ENCODE measurements at regions not wholly inside any gene's neighbourhood (a gene's known extent, or its start where the extent isn't known, plus 50 kb on each side); places are given as distances from the start of the nearest gene placed in this dataset.

DNA sequence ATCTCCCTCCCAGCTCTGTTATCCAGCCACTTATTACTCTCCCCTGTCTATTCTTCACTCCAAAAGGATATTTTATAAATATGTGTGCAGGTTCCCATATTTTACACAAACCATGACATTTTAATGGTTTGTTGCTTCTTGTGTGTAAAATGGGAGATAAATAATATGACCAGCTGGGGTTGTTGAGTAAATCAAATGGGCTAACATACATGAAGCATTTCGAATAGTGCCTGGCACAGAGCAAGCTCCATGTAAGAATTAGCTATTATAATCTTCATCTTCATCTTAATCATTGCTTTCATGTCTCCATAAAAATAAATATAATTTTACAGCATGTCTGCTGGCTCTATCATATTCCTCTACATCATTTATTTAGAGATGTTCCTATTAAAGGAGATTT, 283.1 kb downstream of the RAD51AP2 start:
- TF ChIP-seq, protein P1, sequence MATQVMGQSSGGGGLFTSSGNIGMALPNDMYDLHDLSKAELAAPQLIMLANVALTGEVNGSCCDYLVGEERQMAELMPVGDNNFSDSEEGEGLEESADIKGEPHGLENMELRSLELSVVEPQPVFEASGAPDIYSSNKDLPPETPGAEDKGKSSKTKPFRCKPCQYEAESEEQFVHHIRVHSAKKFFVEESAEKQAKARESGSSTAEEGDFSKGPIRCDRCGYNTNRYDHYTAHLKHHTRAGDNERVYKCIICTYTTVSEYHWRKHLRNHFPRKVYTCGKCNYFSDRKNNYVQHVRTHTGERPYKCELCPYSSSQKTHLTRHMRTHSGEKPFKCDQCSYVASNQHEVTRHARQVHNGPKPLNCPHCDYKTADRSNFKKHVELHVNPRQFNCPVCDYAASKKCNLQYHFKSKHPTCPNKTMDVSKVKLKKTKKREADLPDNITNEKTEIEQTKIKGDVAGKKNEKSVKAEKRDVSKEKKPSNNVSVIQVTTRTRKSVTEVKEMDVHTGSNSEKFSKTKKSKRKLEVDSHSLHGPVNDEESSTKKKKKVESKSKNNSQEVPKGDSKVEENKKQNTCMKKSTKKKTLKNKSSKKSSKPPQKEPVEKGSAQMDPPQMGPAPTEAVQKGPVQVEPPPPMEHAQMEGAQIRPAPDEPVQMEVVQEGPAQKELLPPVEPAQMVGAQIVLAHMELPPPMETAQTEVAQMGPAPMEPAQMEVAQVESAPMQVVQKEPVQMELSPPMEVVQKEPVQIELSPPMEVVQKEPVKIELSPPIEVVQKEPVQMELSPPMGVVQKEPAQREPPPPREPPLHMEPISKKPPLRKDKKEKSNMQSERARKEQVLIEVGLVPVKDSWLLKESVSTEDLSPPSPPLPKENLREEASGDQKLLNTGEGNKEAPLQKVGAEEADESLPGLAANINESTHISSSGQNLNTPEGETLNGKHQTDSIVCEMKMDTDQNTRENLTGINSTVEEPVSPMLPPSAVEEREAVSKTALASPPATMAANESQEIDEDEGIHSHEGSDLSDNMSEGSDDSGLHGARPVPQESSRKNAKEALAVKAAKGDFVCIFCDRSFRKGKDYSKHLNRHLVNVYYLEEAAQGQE (IDR thresholded peaks at IDR 0.05; ENCODE audit: insufficient read depth in 1 of 2, low read depth in 2 of 2, low read length in 1 of 2) = no peak
- TF ChIP-seq, protein P2, sequence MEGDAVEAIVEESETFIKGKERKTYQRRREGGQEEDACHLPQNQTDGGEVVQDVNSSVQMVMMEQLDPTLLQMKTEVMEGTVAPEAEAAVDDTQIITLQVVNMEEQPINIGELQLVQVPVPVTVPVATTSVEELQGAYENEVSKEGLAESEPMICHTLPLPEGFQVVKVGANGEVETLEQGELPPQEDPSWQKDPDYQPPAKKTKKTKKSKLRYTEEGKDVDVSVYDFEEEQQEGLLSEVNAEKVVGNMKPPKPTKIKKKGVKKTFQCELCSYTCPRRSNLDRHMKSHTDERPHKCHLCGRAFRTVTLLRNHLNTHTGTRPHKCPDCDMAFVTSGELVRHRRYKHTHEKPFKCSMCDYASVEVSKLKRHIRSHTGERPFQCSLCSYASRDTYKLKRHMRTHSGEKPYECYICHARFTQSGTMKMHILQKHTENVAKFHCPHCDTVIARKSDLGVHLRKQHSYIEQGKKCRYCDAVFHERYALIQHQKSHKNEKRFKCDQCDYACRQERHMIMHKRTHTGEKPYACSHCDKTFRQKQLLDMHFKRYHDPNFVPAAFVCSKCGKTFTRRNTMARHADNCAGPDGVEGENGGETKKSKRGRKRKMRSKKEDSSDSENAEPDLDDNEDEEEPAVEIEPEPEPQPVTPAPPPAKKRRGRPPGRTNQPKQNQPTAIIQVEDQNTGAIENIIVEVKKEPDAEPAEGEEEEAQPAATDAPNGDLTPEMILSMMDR (IDR thresholded peaks at IDR 0.05) = no peak
- TF ChIP-seq TCF7L2 (IDR thresholded peaks at IDR 0.05; ENCODE audit: low read depth, low read length) = no peak
- no peak for TF ChIP-seq POLR2AphosphoS5 (IDR thresholded peaks at IDR 0.05; ENCODE audit: low read depth, low read length)
- TF ChIP-seq SIN3A (IDR thresholded peaks at IDR 0.05; ENCODE audit: borderline replicate concordance, insufficient read depth, low read depth, low read length) = no peak
- no peak overlapping the region for H3K27ac ChIP-seq (ENCODE audit: low read length)
- no peak for ATAC-seq
- no TSS peak for BruUV-seq (replicated peaks)
- no peaks in the 10 kb centered on the region for H3K36me3 ChIP-seq (ENCODE audit: control insufficient read depth, insufficient read depth, low read length)
- H3K27me3 ChIP-seq (ENCODE audit: control insufficient read depth, insufficient read depth, low read length) = no peaks in the 10 kb centered on the region
- POLR2A ChIA-PET = no interaction called here
- CTCF ChIA-PET = no interaction called here
- DNase-seq (ENCODE audit: low read depth, low spot score) = no peak
- no peaks in the 10 kb centered on the region for H3K4me1 ChIP-seq (ENCODE audit: control insufficient read depth, insufficient read depth, low read length)
- peaks cover 3% of the 10 kb centered on the region; the same call in 1 of the 2 replicates for H3K9me3 ChIP-seq (ENCODE audit: control insufficient read depth, insufficient read depth, low read depth, low read length)
- in situ Hi-C loops (cut with HindIII; ENCODE audit: low pct_unique_long_range_greater_than_20kb, low sequenced_read_pairs) = no loop called here
- intact Hi-C loops (cut with micrococcal nuclease; ENCODE audit: unreplicated experiment) = no loop called here
- no peak overlapping the region for H3K4me3 ChIP-seq (ENCODE audit: low read depth in 2 of 2, low read length in 2 of 2)

DNA sequence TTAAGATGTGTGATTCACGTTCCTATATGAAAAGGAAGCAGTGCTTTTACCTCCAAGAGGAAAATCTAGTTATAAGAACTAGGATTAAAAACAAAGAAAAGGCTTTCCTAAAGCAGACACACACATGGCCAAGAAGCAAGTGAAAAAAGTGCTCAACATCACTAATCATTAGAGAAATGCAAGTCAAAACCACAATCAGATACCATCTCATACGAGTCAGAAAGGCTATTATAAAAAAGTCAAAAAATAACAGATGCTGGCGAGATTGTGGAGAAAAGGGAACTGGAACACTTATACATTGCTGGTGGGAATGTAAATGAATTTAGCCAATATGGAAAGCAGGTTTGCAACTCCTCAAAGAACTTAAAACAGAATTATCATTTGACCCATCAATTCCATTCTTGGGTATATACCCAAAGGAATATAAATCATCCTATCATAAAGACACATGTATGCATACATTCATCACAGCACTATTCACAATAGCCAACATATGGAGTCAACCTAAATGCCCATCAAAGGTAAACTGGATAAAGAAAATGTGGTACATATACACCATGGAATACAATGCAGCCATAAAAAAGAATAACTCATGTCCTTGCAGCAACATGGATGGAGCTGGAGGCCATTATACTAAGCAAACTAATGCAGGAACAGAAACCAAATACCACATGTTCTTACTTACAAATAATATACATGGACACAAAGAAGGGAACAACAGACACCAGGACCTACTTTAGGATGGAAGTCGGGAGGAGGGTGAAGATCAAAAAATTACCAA, 285.3 kb downstream of the RAD51AP2 start:
- 0 out of 2 replicates have a peak, but pooled peaks cover 3% of the 10 kb centered on the region for H3K9me3 ChIP-seq (ENCODE audit: control insufficient read depth, insufficient read depth, low read depth, low read length)
- no peaks in the 10 kb centered on the region for H3K4me1 ChIP-seq (ENCODE audit: control insufficient read depth, insufficient read depth, low read length)
- ChIA-PET POLR2A (no interaction called here), CTCF (no interaction called here)
- H3K27ac ChIP-seq (ENCODE audit: low read length) = no peak overlapping the region
- BruUV-seq (replicated peaks) = no TSS peak
- DNase-seq (ENCODE audit: low read depth, low spot score) (no peak), ATAC-seq (no peak)
- TF ChIP-seq SIN3A (IDR thresholded peaks at IDR 0.05; ENCODE audit: borderline replicate concordance, insufficient read depth, low read depth, low read length) (no peak), TCF7L2 (IDR thresholded peaks at IDR 0.05; ENCODE audit: low read depth, low read length) (no peak)
- TF ChIP-seq, protein P1 (IDR thresholded peaks at IDR 0.05; ENCODE audit: insufficient read depth in 1 of 2, low read depth in 2 of 2, low read length in 1 of 2) = no peak
- TF ChIP-seq, protein P2 (IDR thresholded peaks at IDR 0.05) = no peak
- intact Hi-C loops (cut with micrococcal nuclease; ENCODE audit: unreplicated experiment) (no loop called here), in situ Hi-C loops (cut with HindIII; ENCODE audit: low pct_unique_long_range_greater_than_20kb, low sequenced_read_pairs) (no loop called here)
- no peaks in the 10 kb centered on the region for H3K36me3 ChIP-seq (ENCODE audit: control insufficient read depth, insufficient read depth, low read length)
- H3K4me3 ChIP-seq (ENCODE audit: low read depth in 2 of 2, low read length in 2 of 2) = no peak overlapping the region
- no peaks in the 10 kb centered on the region for H3K27me3 ChIP-seq (ENCODE audit: control insufficient read depth, insufficient read depth, low read length)

Data from Panc1 (cell line).